ENCODE measurements at regions not wholly inside any gene's neighbourhood (a gene's known extent, or its start where the extent isn't known, plus 50 kb on each side); places are given as distances from the start of the nearest gene placed in this dataset.
"Not testable (repeated sequence)": the region's sequence is repeated elsewhere in the genome, so short reads cannot be mapped to it uniquely, and the experiment has no call there.

DNA sequence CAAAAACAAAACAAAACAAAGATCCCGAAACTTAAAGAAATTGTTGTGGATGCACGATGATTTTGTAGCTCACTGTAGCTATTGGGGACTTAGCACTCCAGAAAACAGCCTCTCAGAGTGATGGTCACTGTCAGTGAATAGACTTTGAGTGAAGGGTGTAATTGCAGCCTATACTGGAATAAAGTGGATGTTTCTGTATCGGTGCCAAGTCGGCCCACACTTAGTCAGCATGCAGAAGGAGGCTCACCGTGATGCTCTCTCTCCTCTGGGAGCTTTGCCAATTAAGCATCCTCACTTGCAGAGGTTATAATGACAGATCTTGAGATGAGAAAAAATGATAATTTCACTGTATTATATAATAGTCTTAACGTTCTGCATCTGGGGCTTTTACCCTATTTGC lies 67.5 kb upstream of the SEC22B start:
- H3K4me3 ChIP-seq (ENCODE audit: control insufficient read depth, low read depth, low read length); DNase-seq (ENCODE audit: low read depth): not testable (repeated sequence)

DNA sequence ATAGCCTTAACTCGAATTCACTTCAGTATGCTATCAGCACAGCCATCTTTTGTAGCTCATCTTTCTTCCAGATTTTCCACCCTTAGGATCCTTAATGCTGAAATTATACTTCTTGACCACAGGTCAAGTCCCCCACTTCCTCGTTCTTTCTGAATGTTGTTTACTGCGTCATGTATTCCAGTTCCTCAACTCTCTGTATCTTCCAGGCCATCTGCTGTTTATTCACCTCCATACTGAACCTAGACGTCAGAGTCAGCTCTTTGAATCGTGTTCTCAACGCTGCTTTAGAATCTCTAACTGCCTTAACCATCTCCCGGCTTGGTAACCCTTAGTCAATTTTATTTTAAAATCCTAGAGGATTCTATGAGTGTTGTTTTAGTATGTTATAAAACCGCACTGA lies 66.3 kb upstream of the SEC22B start:
- not testable (repeated sequence) for DNase-seq (ENCODE audit: low read depth); H3K4me3 ChIP-seq (ENCODE audit: control insufficient read depth, low read depth, low read length)

GRCh38 chr1:120241868-120242267 lies 65.5 kb upstream of the SEC22B start:
- not testable (repeated sequence) for H3K4me3 ChIP-seq (ENCODE audit: control insufficient read depth, low read depth, low read length); DNase-seq (ENCODE audit: low read depth)

DNA sequence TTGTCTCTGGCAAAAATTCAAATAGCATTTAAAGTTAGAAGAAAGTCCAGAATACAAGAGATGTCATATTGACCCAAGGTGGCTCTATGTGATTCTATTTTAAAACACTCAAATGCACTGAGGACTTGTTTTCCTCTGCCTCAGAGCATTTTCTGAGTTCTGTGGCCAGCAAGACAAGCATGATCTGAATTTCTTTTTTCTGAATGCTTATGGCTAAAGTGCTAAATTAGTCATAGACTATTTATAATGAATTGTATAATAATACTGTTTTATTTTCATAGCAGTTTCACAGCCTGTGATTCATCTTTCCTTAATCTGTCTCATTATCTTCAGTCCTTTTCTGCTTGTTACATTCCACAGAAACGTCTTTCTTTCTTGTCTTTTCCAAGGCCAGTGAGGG lies 63.9 kb upstream of the SEC22B start:
- not testable (repeated sequence) for DNase-seq (ENCODE audit: low read depth); H3K4me3 ChIP-seq (ENCODE audit: control insufficient read depth, low read depth, low read length)

DNA sequence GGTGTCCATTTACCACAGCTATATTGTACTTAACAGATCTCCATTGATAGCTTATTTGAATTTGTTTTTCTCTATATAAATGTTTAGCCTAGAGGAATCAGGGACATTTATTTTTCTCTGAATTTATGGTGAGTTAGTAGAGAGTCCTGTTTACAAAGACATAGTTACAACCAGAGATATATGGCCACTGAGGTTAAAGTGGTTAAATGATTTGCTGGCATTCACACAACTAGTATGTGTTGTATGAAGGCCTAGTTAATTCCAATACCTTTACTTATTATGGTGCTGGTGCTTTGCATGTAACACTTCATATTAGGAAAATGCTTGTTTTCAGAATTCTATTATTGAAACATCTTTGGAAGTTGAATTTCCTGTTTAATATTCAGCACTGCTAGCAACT lies 63.0 kb upstream of the SEC22B start:
- not testable (repeated sequence) for H3K4me3 ChIP-seq (ENCODE audit: control insufficient read depth, low read depth, low read length); DNase-seq (ENCODE audit: low read depth)

DNA sequence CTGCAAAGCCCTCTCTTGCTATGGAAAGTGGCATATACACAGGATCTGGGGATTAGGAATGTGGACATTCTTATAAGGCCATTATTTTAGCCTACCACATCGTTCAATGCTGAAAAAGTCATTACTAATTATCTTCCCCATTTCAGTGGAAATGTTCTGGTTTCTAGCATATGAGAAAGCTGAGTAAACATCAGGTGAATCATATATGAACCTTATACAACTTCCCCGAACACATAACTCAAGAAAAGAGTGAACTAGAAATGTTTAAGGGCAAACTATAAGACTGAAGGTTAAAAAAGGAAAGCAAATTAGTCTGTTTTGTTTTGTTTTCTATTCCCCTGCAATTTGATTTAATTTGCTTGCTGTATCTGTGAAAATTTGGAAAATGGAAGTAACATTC lies 62.5 kb upstream of the SEC22B start:
- DNase-seq (ENCODE audit: low read depth); H3K4me3 ChIP-seq (ENCODE audit: control insufficient read depth, low read depth, low read length): not testable (repeated sequence)

- not testable (repeated sequence) for DNase-seq (ENCODE audit: low read depth); H3K4me3 ChIP-seq (ENCODE audit: control insufficient read depth, low read depth, low read length)
Measured at GRCh38 chr1:120233661-120234018, 57.3 kb upstream of the SEC22B start.

DNA sequence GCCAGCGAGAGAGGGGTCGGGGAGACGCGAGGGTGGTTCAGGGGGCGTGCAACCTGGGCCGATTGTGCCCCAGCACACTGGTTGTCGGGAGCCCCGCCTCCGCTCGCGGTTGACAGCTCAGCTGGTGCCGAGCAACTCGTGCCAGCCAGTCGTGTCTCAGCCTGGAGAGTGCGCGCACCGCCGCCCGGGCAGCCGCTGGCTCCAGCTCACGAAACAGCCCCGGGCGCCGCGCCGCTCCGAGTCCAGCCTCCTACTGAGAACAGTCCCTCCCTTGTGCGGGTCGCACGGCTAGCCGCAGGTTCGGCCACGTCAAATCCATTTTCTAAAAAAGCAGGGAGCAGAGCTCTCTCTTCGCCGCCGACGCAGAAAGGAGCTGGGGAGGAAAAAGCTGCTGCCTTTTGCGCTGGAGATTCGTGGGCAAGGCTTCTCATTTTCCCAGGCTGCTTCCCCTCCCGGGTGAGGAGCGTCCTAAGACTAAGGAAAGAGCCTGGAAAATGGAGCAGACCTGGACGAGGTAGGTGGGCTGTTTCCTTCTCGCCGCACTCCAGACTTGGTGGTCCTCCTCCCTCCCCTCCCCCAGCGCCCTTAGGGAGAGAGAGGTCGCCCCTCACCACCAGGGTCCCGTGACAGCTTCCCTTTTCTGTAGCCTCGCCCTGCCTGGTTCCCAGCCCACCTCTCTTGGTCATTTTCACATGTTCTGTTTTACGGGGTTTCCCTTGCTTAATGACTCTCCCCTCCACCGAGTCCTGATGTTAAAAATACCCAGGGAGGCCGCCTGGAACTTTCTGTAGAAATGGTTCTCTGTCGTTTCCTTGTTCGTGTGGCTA lies 56.7 kb upstream of the SEC22B start:
- H3K4me3 ChIP-seq (ENCODE audit: control insufficient read depth, low read depth, low read length); DNase-seq (ENCODE audit: low read depth): not testable (repeated sequence)

- not testable (repeated sequence) for DNase-seq (ENCODE audit: low read depth); H3K4me3 ChIP-seq (ENCODE audit: control insufficient read depth, low read depth, low read length)
Measured at GRCh38 chr1:120229835-120230234, 53.5 kb upstream of the SEC22B start.

All from fibroblast of mammary gland (primary cell).